SK-N-MC (cell line): ENCODE measurements at regions not wholly inside any gene's neighbourhood (a gene's known extent, or its start where the extent isn't known, plus 50 kb on each side); places are given as distances from the start of the nearest gene placed in this dataset.

Source experiments
- EZH2 ChIP-seq: fragments of 200-600 bp; sonication (generic); IDR thresholded peaks from one replicate; pipeline ENCODE4 v1.6.1; 2017; ENCODE audit warnings: antibody characterized with exemption
- FOXP2 ChIP-seq: optimal IDR thresholded peaks from 2 replicates; pipeline ENCODE3; 2011; ENCODE audit warnings: mild to moderate bottlenecking, moderate library complexity; ENCODE audit not compliant: insufficient read depth; ENCODE audit errors: extremely low read length, control extremely low read depth
- POLR2AphosphoS5 ChIP-seq: IDR thresholded peaks from 2 replicates; pipeline ENCODE4 v1.6.1; 2012; ENCODE audit warnings: mild to moderate bottlenecking, low read depth, low read length, borderline replicate concordance

DNA sequence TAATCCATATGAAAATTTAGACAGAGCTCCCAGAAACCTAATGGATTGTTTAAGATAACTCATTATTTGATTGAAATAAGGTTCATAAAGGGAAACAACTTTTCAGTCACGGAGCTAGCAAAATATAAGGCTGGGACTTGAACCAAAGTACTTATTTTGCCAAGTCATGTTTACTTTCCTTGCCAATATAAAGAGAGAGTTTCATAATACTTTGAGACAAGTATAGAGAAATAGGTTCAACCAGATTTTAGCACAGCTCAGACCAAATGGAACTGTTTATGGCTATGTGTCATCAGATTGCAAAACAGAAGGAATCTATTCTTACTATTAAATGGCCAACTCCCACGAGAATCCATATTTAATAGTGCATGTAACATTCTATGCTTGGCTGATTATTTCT, 1517.5 kb upstream of the TENM4 start:
- no peak for TF ChIP-seq EZH2
- TF ChIP-seq POLR2AphosphoS5: no peak
- TF ChIP-seq FOXP2: no peak
